ENCODE measurements at regions not wholly inside any gene's neighbourhood (a gene's known extent, or its start where the extent isn't known, plus 50 kb on each side); places are given as distances from the start of the nearest gene placed in this dataset.

DNA sequence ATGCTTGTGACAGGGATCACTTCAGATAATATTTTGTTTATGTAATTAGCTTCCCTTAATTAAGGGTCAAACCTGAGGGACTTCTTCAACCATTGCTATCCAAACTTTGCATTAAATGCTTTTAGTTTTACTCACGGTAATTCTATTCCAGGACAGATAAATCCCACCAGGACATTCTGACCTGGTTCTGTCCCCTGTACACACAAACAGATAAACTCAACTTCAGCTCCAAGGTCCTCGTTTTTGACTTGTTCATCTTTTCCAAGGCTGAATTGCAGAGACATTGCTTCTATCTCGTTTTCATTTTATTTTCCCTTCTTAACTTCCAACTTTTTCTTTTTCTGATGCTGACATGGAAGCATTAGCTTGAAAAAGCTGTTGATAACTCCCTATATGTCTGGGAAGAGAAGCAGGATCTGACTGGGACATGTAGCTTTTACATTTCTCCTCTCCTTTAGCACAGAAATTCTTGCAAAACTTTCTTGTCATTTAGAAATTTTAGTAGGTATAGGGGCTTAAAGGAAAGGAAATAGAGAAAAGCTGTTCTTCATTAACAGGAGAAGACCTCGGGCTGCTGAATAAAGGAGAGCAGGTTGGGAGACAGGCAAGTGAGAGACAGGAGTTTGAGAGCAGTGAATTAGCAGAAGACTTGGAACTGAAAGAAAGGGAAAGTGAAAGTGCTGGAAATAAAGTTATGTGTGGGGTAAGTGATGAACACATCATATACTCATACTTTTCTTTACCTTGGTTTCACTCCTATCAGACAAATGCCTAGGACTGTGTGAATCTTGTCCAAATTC, 231.7 kb upstream of the B3GALT2 start:
- TF ChIP-seq, protein P1, sequence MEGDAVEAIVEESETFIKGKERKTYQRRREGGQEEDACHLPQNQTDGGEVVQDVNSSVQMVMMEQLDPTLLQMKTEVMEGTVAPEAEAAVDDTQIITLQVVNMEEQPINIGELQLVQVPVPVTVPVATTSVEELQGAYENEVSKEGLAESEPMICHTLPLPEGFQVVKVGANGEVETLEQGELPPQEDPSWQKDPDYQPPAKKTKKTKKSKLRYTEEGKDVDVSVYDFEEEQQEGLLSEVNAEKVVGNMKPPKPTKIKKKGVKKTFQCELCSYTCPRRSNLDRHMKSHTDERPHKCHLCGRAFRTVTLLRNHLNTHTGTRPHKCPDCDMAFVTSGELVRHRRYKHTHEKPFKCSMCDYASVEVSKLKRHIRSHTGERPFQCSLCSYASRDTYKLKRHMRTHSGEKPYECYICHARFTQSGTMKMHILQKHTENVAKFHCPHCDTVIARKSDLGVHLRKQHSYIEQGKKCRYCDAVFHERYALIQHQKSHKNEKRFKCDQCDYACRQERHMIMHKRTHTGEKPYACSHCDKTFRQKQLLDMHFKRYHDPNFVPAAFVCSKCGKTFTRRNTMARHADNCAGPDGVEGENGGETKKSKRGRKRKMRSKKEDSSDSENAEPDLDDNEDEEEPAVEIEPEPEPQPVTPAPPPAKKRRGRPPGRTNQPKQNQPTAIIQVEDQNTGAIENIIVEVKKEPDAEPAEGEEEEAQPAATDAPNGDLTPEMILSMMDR (IDR thresholded peaks at IDR 0.05) = no peak
- no peak for TF ChIP-seq ZFX (IDR thresholded peaks at IDR 0.05; ENCODE audit: borderline replicate concordance)

Measured in 22Rv1 (cell line).